Heart left ventricle (tissue), 16 donors: ENCODE measurements at regions not wholly inside any gene's neighbourhood (a gene's known extent, or its start where the extent isn't known, plus 50 kb on each side); places are given as distances from the start of the nearest gene placed in this dataset.

Experiments
- ATAC-seq, 4 donors: fragments of 200-7000 bp; cut with Tn5 transposase; one replicate each; pipeline ENCODE4 v1.9.1; 2020 to 2022; ENCODE audit warnings: moderate library complexity in 4 of 4, mild to moderate bottlenecking in 3 of 4, moderate number of reproducible peaks in 1 of 4
- DNase-seq, 5 donors: peaks; one replicate each; pipeline ENCODE4 v3.0.0-alpha.2; 2020
- H3K27ac ChIP-seq, 12 donors: fragments of 200-600 bp; sonication (generic) in 4 of 12; one replicate each; pipeline versions ENCODE4 v1.5.0 to v1.8.0; 2016 to 2022; ENCODE audit warnings: mild to moderate bottlenecking in 2 of 12
- H3K27me3 ChIP-seq, 9 donors: fragments of 200-600 bp; sonication (generic) in 2 of 9; one replicate each; pipeline versions ENCODE4 v1.5.1 to v1.8.0; 2016 to 2022; ENCODE audit warnings: mild to moderate bottlenecking in 3 of 9
- H3K36me3 ChIP-seq, 9 donors: fragments of 200-600 bp; sonication (generic) in 2 of 9; one replicate each; pipeline versions ENCODE4 v1.5.0 to v1.8.0; 2018 to 2022; ENCODE audit warnings: mild to moderate bottlenecking in 2 of 9
- H3K4me1 ChIP-seq, 12 donors: fragments of 200-600 bp; sonication (generic) in 4 of 12; one replicate each; pipeline versions ENCODE4 v1.5.0 to v1.8.0; 2016 to 2022; ENCODE audit warnings: mild to moderate bottlenecking in 3 of 12
- H3K4me3 ChIP-seq, 12 donors: fragments of 200-600 bp; sonication (generic) in 4 of 12; one replicate each; pipeline versions ENCODE4 v1.5.0 to v1.8.0; 2017 to 2022; ENCODE audit warnings: mild to moderate bottlenecking in 9 of 12, moderate library complexity in 4 of 12
- H3K9me3 ChIP-seq, 12 donors: fragments of 200-600 bp; sonication (generic) in 4 of 12; one replicate each; pipeline versions ENCODE4 v1.5.0 to v1.8.0; 2016 to 2022; ENCODE audit warnings: mild to moderate bottlenecking in 1 of 12
- CTCF ChIP-seq, 12 donors: fragments of 200-600 bp; sonication (generic) in 4 of 12; IDR thresholded peaks; one replicate each; pipeline versions ENCODE4 v1.5.0 to v1.8.0; 2018 to 2022; ENCODE audit warnings: antibody characterized with exemption in 12 of 12, mild to moderate bottlenecking in 5 of 12
- POLR2A ChIP-seq, 2 donors: fragments of 450-650 bp; IDR thresholded peaks; one replicate each; pipeline ENCODE4 v1.6.1; 2017; ENCODE audit warnings: antibody characterized with exemption in 2 of 2, mild to moderate bottlenecking in 2 of 2, moderate library complexity in 2 of 2
- WGBS, 4 donors: extraction: QIAGEN DNeasy Blood & Tissue Kit in 2 of 4; methylation state at CpG; one replicate each; pipeline versions ENCODE4 v1.1.5 to v1.1.7; 2013 to 2018; 5-methylcytosine and 5-hydroxymethylcytosine counted together
- intact Hi-C, 10 donors: fragments of 100-400 bp; cut with DNase I; formaldehyde crosslinking; loops; one replicate each; pipeline versions ENCODE4 v1.11.1 to v1.14.2; 2022
- donor health status: ischemic (EF 13 %, LVEDD 7.1; RV severe dilation, severe dysfunction).
- donor health status: healthy with polysubstance abuse.
- donor health status: DM: no; HTN: yes; CAD: no.
- donor health status: DM: no; HTN: no; CAD: no.
- donor health status: ischemic (EF 25% LVEDD 6.9; RV normal size, moderate dysfunction).
- donor health status: ischemic (EF 25% LVEDD 5.7; RV mildly dilated, moderate dysfunction).
- donor health status: healthy.
- donor health status: DM: yes; HTN: yes; CAD: no.
- donor health status: ischemic (EF 35%, LVEDD 5.7; RV mildly dilated, moderate dysfunction).
- donor health status: nonischemic (EF 11% LVEDD 7.7; RV severe dilation, severe dysfunction).
- donor health status: DM: yes; HTN: yes; CAD: no.
- donor health status: PGD.
- donor health status: ischemic (EF 29% LVEDD 5.4; RV normal size, mild dysfunction).
- donor health status: nonischemic (EF 23%, LVEDD 6.1; RV moderate dilation, normal function).

GRCh38 chr14:104342435-104343293 is 204.3 kb downstream of the KIF26A start:
- Histone ChIP-seq H3K36me3 (no peaks in the 10 kb centered on the region), H3K4me1 (peaks cover 0 to 16% (median 0%) of the 10 kb centered on the region in 12 donors), H3K9me3 (peaks cover 0 to 17% (median 0%) of the 10 kb centered on the region in 12 donors), H3K27me3 (peaks cover 0 to 15% (median 0%) of the 10 kb centered on the region in 9 donors), H3K4me3 (no peak overlapping the region), H3K27ac (no peak overlapping the region)
- WGBS, 4 donors, result 70 to 79% (median 74%) methylated on average over 16 to 22 of the region's 22 CpGs
- ATAC-seq (peak in 1 of 4 donors; percentile 20), DNase-seq (no peak)
- TF ChIP-seq CTCF (IDR thresholded peaks at IDR 0.05), result no peak
- TF ChIP-seq POLR2A (IDR thresholded peaks at IDR 0.05), result no peak
- intact Hi-C loops, result loop anchor here in 2 of 10 donors (2.0 to 5.0 kb wide), 2 partner anchors 204 to 205 kb away; partner anchors contain the start of gene KIF26A (in 2 of the 2)

- H3K9me3 ChIP-seq, result peaks cover 0 to 12% (median under 1%) of the 10 kb centered on the region in 12 donors
- intact Hi-C loops, result loop anchor here in 2 of 10 donors (2.0 to 5.0 kb wide), 2 partner anchors 204 to 206 kb away; partner anchors contain the start of gene KIF26A (in 2 of the 2)
Measured at GRCh38 chr14:104343294-104343625, 204.9 kb downstream of the KIF26A start.

DNA sequence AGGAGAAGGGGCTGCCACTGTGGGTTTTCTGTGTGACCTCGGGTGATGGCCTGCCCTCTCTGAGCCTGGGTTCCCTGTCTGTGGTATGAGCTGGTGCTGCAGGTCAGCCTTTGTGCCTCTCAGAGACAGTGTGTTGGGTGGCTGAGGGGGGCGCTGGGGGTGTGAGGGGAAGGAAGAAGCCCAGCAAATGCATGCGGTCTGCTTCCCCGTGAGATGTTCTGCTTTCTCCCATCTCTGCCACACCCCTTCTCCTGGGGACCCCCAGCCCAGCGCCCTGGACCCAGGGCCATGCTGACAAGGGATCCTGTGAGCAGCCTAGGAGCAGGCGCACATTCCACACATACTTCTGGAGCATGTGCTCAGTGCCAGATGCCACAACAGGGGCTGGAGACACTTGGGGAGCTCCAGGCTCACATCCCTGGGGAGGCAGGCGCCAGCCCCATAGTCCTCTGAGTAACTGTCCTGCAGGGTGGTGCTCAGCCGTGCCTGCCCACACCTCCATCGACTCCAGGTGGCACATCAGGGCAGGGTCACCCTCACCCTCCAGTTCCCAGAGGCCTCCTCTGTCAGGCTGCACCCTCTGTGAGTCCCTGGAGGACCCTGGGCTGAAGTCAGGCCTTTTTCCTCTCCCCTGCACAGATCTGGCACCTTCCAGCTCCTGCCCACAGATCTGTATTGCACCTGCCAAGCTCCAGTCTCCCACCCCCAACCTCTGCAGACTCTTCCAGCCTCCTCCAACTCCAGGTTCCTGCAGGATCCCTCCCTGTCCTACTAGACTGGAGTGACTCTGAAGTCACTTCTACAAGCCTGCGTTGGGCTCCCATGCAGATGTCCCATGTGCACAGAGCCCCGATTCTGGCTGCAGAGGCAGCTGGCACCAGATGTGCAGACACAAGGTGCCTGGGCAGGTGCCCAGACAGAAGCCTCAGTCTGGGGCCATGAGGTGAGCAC is 205.6 kb downstream of the KIF26A start:
- DNase-seq, result peak in 1 of 5 donors; percentile 59

More at GRCh38 chr14:104343294-104343625, 204.9 kb downstream of the KIF26A start:
- H3K4me3 ChIP-seq, result no peak overlapping the region
- WGBS, 4 donors, result 80 to 88% (median 82%) methylated on average over 6 of the region's 6 CpGs
- ATAC-seq (no peak), DNase-seq (no peak)
- peaks cover 0 to 16% (median 0%) of the 10 kb centered on the region in 12 donors for H3K4me1 ChIP-seq
- no peak overlapping the region for H3K27ac ChIP-seq
- TF ChIP-seq CTCF (IDR thresholded peaks at IDR 0.05) (no peak), POLR2A (IDR thresholded peaks at IDR 0.05) (no peak)
- peaks cover 0 to 15% (median 0%) of the 10 kb centered on the region in 9 donors for H3K27me3 ChIP-seq
- no peaks in the 10 kb centered on the region for H3K36me3 ChIP-seq

More for the DNA sequence above, 205.6 kb downstream of the KIF26A start:
- intact Hi-C loops, result loop anchor here in 2 of 10 donors (2.0 to 5.0 kb wide), 2 partner anchors 205 to 207 kb away; partner anchors contain the start of gene KIF26A (in 2 of the 2)
- WGBS, 4 donors, result 61 to 78% (median 67%) methylated on average over 8 to 11 of the region's 11 CpGs
- Histone ChIP-seq H3K27me3 (peaks cover 0 to 15% (median 0%) of the 10 kb centered on the region in 9 donors), H3K9me3 (peaks cover 0 to 6% (median 0%) of the 10 kb centered on the region in 12 donors), H3K27ac (no peak overlapping the region), H3K36me3 (no peaks in the 10 kb centered on the region), H3K4me3 (no peak overlapping the region), H3K4me1 (peaks cover 0 to 16% (median 0%) of the 10 kb centered on the region in 12 donors)
- TF ChIP-seq POLR2A (IDR thresholded peaks at IDR 0.05), result no peak
- no peak for TF ChIP-seq CTCF (IDR thresholded peaks at IDR 0.05)
- ATAC-seq, result peak in 1 of 4 donors; percentile 40
